GM18861 (cell line): ENCODE measurements at regions not wholly inside any gene's neighbourhood (a gene's known extent, or its start where the extent isn't known, plus 50 kb on each side); places are given as distances from the start of the nearest gene placed in this dataset.

Experiments
- ATAC-seq: cut with Tn5 transposase; IDR thresholded peaks from one replicate; pipeline ENCODE4 v1.9.1; 2021; ENCODE audit not compliant: unreplicated experiment

DNA sequence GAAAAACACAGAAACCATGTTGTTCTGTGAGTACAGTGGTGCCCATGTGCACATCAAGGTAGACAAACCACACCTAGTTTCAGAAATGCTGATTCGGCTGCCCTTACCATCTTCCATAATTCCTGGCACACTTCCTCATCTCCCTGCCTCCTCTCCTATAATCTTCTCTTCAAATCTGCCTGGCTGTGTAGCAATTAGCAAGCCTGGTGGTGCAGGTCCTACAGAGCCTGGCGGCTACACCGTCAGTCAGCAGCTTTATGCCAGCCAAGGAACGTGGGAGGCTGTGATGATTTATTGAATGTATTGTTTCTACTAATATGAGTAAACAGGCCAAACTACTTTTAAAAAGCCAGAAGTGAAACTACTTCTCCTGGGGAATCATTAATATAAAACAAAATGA is 106.8 kb downstream of the SEMA6D start:
- no peak for ATAC-seq

DNA sequence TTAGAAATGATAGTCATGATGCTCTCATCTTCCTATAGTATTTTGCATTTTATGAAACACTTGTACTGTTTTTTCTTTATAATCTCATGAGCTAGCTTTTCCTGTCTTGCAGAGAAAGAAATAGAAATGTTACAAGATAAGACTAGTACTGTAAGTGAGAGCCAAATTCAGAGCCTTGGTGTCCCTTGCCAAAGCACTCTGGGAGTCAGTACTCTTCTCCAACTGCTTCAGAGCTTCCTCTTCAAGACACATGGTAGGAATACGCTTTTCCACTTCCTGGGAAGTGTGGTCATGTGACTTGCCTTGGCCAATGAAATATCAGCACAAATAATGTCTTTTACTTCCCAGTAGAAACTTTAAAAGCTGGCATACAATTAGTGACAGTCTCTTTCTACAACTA is 112.4 kb downstream of the SEMA6D start:
- ATAC-seq: no peak

DNA sequence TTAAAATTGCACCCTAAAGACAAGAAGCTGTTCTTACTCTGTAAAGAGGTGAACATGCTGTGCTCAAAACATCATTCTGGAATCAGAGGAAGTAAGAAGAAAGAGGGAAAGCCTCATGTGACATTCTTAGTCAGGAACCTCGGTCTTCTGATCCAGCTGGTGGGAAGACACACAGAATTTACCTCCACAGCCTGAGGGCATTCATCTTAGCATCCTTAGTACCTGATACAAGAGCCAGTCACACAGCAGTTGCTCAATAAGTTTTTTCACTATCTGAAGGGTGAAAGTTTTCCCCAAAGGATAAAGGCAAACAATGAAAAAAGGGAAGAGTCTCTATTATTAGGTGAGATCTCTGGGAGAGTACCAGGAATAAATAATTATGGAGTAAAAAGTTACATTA is 116.8 kb downstream of the SEMA6D start:
- no peak for ATAC-seq

DNA sequence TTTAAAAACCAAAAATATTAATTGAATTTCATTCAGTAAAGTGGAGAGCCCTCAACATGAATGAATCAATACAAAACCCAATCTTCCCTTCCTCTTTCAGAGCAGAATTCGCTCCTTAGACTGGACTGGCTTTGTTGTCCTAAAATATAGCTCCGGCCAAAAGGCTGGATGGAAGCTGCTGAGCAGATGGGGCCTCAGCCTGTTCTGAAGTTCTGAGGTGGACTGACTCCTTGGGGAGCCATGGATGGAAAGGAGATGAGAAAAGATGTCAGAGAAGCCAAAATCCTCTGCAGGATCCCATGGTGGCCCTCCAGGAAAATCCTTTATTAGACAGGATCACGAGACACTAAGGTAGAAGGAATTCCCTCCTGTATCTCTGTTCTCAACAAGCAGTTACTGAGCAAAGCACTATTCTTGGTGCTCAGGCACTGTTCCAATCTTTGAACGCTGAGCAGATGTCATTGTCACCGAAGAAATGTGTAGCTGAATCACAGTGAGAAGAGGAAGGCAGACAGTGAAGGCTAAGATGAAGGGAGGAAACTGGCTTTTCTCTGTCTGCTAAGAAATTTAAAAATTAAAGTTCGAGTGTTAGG is 122.0 kb downstream of the SEMA6D start:
- no peak for ATAC-seq

DNA sequence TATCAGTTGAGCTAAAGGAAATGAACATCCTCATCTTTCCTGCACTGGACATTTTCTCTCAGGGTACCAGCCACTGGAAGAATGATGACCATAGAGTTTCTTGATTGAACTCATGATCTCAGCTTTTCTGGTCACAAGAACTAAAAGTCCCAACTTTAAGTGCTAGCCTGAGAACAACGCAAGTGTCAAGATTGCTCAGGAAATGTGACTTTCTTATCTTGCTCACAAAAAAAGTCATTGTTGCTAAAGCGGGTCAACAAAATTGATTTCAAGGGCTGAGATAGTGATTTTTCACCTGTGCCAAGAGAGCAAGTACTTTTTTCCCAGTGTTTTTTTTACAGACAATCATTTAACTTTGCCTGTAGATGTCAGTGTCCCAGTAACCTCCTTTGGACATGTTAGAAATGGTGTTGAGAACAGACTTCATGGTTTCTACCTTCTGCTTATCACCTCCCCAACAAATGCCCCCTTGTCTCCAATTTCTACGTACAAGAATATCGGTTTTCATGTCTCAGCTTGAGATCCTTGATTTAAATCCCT is 125.9 kb downstream of the SEMA6D start:
- no peak for ATAC-seq

DNA sequence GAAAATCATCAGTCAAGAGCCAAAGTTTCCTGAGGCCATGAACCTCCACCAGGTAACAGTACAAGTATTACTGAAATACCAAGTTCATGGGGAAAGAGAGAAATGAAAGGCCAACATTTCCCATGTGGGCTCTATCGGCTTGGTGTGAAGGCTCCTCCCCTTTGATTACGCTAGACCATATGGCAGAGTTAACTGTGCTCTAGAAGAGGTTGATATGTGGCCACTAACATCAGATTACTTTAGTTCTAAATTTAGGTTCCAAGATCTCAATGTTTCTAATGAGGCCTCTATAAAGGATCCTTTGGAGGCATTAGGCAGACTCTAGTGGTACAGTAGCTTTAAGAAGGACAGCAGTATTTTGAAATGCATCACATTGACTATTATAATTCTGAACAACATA is 127.1 kb downstream of the SEMA6D start:
- no peak for ATAC-seq

DNA sequence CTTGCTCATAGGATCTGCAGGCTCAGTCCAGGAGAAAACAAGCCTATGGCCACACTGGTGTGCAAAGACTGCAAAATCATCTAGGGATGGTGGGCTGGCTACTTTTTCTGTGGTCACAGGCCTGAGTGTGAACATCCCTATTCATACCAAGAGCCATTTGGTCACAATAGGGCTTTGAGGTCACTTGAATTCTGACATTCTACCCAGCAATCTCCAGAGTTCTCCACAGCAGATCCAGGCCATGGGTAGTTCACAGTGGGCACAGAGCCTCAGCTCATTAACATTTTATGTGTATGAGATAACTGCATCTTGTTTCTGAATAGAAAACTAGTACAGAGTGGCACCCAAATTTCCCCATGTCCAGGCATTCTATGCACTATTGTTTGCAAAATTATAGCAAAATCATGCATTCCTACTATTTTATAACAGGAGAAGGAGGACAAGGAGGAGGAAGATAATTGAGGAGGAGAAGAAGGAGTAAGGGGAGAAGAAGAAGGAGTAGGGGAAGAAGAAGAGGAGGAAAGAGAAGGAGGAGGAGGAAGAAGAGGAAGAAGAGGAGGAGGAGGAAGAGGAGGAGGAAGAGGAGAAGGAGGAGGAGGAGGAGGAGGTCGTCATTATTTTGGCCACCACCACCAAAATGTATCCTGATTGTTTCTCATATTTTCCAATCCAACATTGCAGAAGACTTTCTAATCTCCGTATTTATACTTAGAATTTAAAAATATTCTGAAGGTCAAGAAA is 129.0 kb downstream of the SEMA6D start:
- ATAC-seq: no peak

DNA sequence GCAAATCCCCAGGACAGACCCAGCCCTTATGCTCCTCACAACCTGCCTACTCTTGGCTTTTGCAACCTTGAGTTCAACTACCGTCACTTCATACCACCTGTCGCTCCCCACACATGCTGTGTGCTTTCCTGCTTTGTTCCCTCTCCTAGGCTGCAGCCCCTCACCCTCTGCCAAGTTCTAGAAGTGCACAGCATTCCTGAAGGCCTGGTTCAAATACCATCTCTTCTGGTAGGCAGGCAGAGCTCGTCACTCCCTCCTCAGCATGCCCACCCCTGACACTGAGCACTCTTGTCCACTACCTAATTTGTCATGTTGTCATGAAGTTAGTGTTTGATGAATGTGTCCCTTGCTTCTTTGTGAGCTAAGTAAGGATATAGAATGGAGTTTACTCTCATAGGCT is 129.6 kb downstream of the SEMA6D start:
- ATAC-seq: no peak

DNA sequence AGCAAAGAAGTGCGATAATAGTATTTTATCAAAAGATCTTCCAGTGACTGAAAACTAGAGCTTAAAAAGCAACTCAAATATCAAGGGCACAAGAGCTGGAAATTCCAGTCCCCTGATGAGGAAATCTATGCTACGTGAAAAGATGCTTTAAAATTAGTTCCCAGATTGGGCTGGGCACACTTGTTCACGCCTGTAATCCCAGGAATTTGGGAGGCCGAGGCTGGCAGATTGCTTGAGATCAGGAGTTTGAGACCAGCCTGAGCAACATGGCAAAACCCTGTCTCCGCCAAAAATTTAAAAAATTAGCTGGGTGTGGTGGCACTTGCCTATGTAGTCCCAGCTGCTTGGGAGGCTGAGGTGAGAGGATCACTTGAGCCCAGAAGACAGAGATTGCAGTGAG is 138.8 kb downstream of the SEMA6D start:
- no peak for ATAC-seq

DNA sequence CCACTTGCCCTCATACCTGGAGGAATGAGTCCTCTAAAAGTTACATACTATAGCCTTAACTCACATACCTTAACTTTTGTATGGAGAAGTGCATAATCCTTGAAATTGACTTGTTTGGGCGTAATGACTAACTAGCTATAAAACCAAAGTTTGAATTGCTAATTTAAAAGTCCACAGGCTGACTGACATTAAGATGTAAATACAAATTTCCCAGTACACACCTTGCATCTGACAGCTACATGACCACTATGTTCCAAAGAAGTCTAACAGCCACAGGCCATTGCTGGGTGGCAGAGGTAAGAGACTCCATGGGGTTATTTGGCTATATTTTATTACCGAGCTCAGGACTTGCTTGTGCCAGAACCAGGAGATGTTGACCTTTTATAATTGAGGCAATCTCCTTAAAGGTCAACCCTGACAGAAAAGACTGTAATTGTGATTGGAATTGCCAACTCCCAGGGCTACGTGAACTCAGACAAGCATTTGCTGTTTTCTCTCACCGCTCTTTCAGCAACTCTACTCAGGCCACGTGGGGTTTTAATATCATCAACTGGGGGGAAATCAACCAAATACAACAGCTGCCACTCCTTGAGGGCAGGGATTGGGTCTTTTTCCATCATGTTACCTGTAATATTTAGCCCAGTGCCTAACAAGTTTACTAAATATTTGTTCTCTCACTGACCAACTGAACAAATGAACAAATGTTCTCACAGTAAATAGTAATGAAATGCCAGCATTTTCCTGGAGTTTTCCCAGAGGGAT is 139.9 kb downstream of the SEMA6D start:
- no peak for ATAC-seq

DNA sequence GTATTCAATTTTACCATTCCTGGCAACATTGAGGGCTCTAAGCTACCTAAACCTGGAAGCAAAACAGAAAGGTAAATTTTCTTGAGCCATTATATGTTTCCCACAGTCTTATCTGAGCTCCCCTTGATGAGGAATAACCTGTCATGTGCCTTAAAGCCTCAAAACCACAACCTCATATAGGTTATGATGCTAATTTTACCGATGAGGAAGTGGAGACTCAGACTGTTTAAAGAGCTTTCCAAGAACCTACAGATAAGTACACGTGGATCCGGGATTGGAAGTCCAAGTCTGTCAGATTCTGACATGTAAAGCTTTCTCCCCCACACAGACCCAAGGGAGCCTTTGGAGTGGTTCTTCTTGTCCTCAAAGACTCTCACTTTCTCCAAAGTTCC is 140.5 kb downstream of the SEMA6D start:
- no peak for ATAC-seq

DNA sequence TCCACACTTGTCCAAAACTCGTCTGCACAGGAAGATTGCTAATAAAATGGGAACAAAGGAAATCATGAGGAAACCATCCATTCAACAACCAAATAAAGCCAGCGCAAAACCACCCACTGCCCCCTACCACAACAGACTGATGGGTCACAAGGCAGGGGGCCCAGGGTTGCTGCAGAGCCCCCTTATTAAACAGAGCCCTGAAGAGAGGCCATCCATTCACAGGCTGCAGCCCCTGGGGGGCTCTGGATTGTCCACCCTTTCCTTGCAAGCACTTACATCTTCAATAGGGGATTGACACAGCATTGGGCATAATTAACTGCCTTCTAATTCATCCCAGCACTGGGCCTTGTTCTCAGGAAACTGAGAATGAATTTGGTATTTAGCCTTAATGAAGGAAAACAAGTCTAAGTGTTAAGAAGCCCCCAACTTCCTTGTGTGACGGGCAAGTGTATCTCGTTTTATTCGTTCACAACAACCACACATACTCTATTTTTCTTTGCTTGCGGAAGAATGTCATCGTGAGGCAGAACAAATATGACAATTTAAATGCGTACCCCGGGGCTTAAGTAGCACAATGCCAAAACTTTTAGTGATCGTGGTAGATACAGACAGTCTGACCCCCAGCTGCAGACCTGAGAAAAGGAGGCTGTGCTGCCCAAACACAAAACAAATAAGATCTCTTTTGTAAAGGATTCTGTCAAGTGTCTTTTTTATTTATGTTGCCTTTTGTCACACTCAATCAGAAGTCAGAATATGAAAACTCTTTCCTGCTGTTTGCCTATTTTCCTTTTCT is 144.0 kb downstream of the SEMA6D start:
- ATAC-seq: no peak

DNA sequence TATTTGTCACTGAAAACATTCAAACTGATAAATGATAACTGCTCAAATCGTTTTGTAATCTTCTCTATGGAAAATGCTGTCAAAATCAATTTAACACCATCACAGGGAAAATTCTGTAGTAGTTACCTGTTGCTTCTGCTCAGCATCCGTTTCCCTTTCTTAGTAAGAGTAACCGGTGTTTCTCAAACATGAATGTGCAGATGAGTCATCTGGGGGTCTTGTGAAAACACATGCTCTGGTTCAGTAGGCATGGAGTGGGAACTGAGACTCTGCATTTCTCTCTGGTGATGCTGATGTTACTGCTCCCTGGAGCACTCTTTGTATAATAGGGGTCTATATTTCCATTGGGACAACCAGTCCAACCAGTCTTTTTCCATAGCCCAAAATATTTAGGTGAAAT is 145.1 kb downstream of the SEMA6D start:
- ATAC-seq: no peak

DNA sequence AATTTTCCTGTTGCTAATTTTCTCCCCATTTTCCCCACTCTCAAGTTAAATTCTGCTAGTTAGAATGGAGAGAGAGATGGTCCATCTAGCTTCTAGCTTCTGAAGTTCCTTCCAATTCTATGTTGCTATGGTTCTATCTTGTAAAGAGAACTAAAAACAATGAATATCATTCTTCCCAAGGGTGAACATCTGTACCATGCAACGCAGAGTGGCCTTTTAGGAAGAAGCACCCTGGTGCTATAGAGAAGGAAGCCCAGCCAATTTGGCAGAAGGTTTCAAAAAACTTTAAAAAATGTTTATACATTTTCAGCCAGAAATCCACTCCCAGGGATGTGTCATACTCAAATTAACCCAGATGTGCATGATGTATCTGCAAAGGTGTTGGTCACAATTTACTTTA is 149.1 kb downstream of the SEMA6D start:
- no peak for ATAC-seq

DNA sequence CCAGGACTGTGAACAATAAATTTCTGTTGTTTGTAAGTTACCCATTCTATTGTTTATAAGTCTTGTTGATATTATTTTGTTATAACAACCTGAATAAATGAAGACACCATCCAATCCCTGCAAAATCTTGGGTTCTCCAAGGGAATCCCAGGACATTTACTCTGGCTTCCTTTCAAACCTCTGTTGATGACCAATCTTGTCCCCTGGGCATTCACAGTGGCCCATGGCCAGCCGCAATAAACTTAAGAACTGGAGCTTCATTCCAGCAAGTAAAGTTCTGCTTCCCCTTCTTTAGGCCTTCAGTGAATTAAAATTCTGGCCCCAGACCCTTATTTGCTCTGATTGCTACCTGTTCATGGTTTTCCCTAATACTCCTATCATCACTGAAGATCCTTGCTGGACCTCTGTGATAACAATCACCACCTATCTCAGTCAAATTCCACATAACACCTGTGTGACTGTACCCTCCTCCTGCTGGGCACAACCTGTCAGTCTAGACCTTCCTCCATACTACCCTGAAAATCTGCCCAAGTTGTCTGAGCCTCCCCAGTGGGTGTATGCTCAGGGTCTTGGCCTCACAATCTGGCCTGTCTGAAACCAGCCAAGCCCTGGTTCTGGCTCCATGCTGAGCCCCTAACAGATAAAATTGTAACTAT is 153.1 kb downstream of the SEMA6D start:
- no peak for ATAC-seq

DNA sequence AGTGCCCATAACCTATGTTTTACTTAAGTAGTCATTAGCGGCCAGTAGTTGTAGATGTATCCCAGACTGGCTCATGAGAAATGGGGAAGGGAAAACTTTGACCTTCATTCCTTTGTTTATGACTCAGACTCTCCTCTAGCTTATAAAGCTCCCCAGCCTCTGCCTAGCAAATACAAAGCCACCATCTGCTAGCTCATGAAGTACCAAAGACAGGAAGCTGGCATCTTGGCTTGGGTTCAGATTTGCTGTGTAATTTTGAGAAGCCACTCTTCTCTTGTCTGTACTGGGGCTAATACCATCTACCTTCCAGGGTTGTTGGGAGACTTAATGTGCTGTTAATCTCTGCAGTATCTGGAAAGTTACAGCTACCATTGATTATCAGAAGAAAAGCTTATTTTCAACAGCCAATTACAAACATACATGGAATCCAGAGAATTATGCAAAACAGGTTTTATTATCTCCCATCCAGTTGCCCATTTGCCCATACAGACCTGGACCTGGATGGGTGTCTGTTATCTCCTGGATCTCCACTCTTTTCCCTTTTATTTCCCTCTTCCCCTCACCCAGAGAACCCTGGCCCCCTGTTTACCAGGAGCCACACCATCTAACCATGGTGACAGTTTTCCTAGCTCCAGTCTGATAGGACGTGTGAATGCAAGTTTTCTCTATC is 153.8 kb downstream of the SEMA6D start:
- no peak for ATAC-seq

DNA sequence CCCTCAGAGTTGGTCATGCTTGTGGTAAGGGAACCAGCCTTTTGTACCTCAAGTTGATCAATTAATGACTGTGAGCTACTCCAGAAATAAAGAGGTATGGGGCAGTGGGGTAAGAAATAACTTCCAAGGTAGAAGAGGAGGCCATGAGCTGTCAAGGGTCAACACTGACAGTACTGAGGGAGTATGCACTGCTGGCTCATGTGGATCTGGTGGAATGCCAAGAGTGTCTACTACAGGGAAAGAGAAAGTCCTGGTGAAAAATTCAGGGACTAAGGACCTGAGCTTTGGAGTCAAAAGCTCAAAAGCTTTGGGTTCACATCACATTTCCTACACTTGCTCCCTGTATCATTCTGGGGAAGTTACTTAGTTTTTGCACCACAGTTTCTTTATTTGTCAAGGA is 154.9 kb downstream of the SEMA6D start:
- ATAC-seq: no peak

DNA sequence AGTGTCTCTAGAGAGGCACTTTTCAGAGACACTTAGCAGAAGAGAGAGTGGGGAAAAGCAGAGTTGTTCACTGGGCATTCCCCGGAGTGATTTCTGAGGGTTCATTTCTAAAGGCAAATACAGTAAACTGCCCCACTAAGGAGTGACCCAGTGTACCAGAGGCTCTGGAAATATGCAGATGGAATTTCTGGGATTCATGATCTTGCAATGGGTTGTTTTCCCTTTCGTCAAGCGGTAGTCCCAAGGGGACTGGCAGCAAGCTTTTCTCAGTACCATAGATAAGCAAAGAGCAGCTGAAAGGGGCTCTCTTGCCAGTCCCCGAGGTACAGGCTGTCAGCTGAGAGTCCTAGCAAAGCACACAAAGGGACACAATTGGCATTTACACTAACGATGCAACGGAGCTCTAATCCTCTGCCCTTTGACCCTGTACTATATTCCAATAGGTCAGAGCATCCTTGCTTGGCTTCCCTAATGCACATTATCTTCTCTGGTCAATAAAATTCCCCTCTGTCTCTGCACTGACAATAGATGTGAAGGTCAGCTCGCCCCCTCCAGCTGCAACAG is 155.6 kb downstream of the SEMA6D start:
- no peak for ATAC-seq

DNA sequence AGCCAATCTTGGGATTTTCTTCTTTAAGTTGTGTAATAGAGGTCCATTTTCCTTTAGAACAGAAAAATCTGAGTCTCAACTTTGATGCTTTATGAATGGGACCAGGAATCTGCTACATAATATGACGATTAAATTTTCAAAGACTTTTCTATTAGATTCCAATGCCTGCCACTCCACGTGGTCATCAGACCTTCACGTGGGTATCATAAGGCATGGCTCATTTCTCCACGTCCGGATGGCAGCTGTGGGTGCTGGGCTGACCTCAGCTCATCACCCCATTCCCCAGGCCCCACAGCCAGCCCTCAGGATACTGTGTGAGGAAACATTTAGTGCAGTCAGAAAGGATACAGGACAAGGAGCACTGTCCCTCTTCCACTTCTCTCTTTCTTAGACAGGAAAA is 159.7 kb downstream of the SEMA6D start:
- ATAC-seq: no peak

DNA sequence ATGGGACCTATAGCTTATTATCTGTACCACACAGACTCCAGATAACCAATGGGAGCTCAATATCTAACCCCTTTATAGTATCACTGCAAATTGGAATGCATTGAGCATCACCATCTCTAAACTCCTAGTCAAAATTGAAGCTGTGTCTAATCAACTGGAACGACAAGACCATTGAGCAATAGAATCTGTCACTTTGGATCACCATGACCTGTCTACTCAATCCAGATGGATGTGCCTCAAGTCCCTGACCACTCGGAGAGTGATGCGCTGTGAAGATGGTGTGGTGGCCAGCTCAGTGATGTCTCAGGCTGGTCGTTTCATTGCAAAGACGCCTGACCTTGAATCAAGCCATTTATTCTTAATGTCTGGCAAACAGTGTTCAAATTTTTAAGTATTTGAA is 160.5 kb downstream of the SEMA6D start:
- ATAC-seq: no peak
